Trophoblast cell (in vitro differentiated cells and primary cell): ENCODE measurements at regions not wholly inside any gene's neighbourhood (a gene's known extent, or its start where the extent isn't known, plus 50 kb on each side); places are given as distances from the start of the nearest gene placed in this dataset.
"Not testable (repeated sequence)": the region's sequence is repeated elsewhere in the genome, so short reads cannot be mapped to it uniquely, and the experiment has no call there.

Experiments used
- DNase-seq, 2 donors: peaks; one replicate each; pipeline ENCODE4 v3.0.0-alpha.2; 2016
- H2AFZ ChIP-seq: 2 replicates; pipeline ENCODE4 v1.6.1; 2013; ENCODE audit warnings: low read length, moderate library complexity, mild to moderate bottlenecking; ENCODE audit not compliant: insufficient read depth, poor library complexity
- H2AK5ac ChIP-seq: 2 replicates; pipeline ENCODE4 v1.6.1; 2013; ENCODE audit warnings: mild to moderate bottlenecking, low read length
- H2BK120ac ChIP-seq: 2 replicates; pipeline ENCODE4 v1.6.1; 2013; ENCODE audit warnings: low read length, mild to moderate bottlenecking, moderate library complexity; ENCODE audit not compliant: insufficient read depth, poor library complexity
- H2BK12ac ChIP-seq: 2 replicates; pipeline ENCODE4 v1.6.1; 2013; ENCODE audit warnings: mild to moderate bottlenecking, low read length, moderate library complexity
- H2BK5ac ChIP-seq: 2 replicates; pipeline ENCODE4 v1.6.1; 2013; ENCODE audit warnings: low read length, low read depth, moderate library complexity, mild to moderate bottlenecking; ENCODE audit not compliant: poor library complexity
- H3K14ac ChIP-seq: 2 replicates; pipeline ENCODE4 v1.6.1; 2013; ENCODE audit warnings: mild to moderate bottlenecking, low read length
- H3K18ac ChIP-seq: 2 replicates; pipeline ENCODE4 v1.6.1; 2013; ENCODE audit warnings: mild to moderate bottlenecking, low read length
- H3K23ac ChIP-seq: 2 replicates; pipeline ENCODE4 v1.6.1; 2013; ENCODE audit warnings: low read length
- H3K27ac ChIP-seq: 2 replicates; pipeline ENCODE4 v1.5.1; 2013; ENCODE audit warnings: low read depth, mild to moderate bottlenecking, inconsistent platforms, low read length, moderate library complexity
- H3K27me3 ChIP-seq: 2 replicates; pipeline ENCODE4 v1.6.1; 2013; ENCODE audit warnings: inconsistent platforms, mild to moderate bottlenecking, low read length, moderate library complexity; ENCODE audit not compliant: insufficient read depth
- H3K36me3 ChIP-seq, 2 experiments: 1 replicate in 1 of 2; 2 replicates in 1 of 2; pipeline ENCODE4 v1.6.1; 2013; ENCODE audit warnings: low read length in 2 of 2, mild to moderate bottlenecking in 2 of 2, moderate library complexity in 1 of 2; ENCODE audit not compliant: insufficient read depth in 2 of 2, control insufficient read depth in 1 of 2
- H3K4ac ChIP-seq: 2 replicates; pipeline ENCODE4 v1.6.1; 2013; ENCODE audit warnings: low read depth, mild to moderate bottlenecking, low read length, moderate library complexity
- H3K4me1 ChIP-seq, 2 experiments: 1 replicate in 1 of 2; 2 replicates in 1 of 2; pipeline ENCODE4 v1.6.1; 2013; ENCODE audit warnings: low read length in 2 of 2, mild to moderate bottlenecking in 2 of 2, moderate library complexity in 1 of 2; ENCODE audit not compliant: insufficient read depth in 2 of 2, control insufficient read depth in 1 of 2
- H3K4me2 ChIP-seq: 2 replicates; pipeline ENCODE4 v1.6.1; 2013; ENCODE audit warnings: inconsistent platforms, mild to moderate bottlenecking, low read length, moderate library complexity
- H3K4me3 ChIP-seq: 2 replicates; pipeline ENCODE4 v1.5.1; 2013; ENCODE audit warnings: mild to moderate bottlenecking, low read depth, low read length, inconsistent platforms
- H3K79me1 ChIP-seq: one replicate; pipeline ENCODE4 v1.6.1; 2013; ENCODE audit warnings: low read length
- H3K79me2 ChIP-seq: 2 replicates; pipeline ENCODE4 v1.6.1; 2013; ENCODE audit warnings: low read length, mild to moderate bottlenecking; ENCODE audit not compliant: control insufficient read depth, insufficient read depth, poor library complexity
- H3K9ac ChIP-seq: 2 replicates; pipeline ENCODE4 v1.6.1; 2013; ENCODE audit warnings: mild to moderate bottlenecking, low read length
- H3K9me3 ChIP-seq: 2 replicates; pipeline ENCODE4 v1.6.1; 2013; ENCODE audit warnings: low read depth, mild to moderate bottlenecking, control low read depth, inconsistent platforms, low read length; ENCODE audit not compliant: insufficient read depth
- H4K12ac ChIP-seq: 2 replicates; pipeline ENCODE4 v1.6.1; 2013; ENCODE audit warnings: low read depth, mild to moderate bottlenecking, low read length, moderate library complexity
- H4K8ac ChIP-seq: 2 replicates; pipeline ENCODE4 v1.6.1; 2013; ENCODE audit warnings: low read depth, mild to moderate bottlenecking, low read length, moderate library complexity
- H4K91ac ChIP-seq: one replicate; pipeline ENCODE4 v1.6.1; 2013; ENCODE audit warnings: low read depth, mild to moderate bottlenecking, low read length, moderate library complexity
- WGBS: extraction: QIAGEN DNeasy Blood & Tissue Kit; methylation state at CpG from one replicate; pipeline ENCODE4 v1.1.7; 2013; ENCODE audit warnings: missing lambda C conversion rate; ENCODE audit not compliant: insufficient read length, insufficient coverage; ENCODE audit errors: extremely low coverage; 5-methylcytosine and 5-hydroxymethylcytosine counted together

GRCh38 chr4:87916626-87917025 lies 58.9 kb upstream of the SPP1 start:
- H3K27me3 ChIP-seq, result no peaks in the 10 kb centered on the region
- WGBS, result no CpG with 5 or more reads among the region's 2 CpGs
- peaks cover 6 to 22% of the 10 kb centered on the region in 2 experiments for H3K4me1 ChIP-seq
- no peak overlapping the region for H2BK5ac ChIP-seq
- peaks cover 11% of the 10 kb centered on the region for H3K79me1 ChIP-seq
- no peak overlapping the region for H2BK120ac ChIP-seq
- peak overlapping the region; percentile 17 for H3K27ac ChIP-seq
- no peak overlapping the region for H3K4me3 ChIP-seq
- no peak overlapping the region for H3K4me2 ChIP-seq
- no peaks in the 10 kb centered on the region for H3K79me2 ChIP-seq
- no peak overlapping the region for H3K18ac ChIP-seq
- H4K91ac ChIP-seq, result no peak overlapping the region
- no peaks in the 10 kb centered on the region for H3K36me3 ChIP-seq
- no peak overlapping the region for H3K14ac ChIP-seq
- no peak overlapping the region for H2BK12ac ChIP-seq
- no peak for DNase-seq
- no peaks in the 10 kb centered on the region for H3K9me3 ChIP-seq
- no peak overlapping the region for H3K9ac ChIP-seq
- no peak overlapping the region for H3K4ac ChIP-seq
- no peak overlapping the region for H4K12ac ChIP-seq
- H3K23ac ChIP-seq, result no peak overlapping the region
- no peak overlapping the region for H2AFZ ChIP-seq
- no peak overlapping the region for H2AK5ac ChIP-seq
- no peak overlapping the region for H4K8ac ChIP-seq

- no CpG with 5 or more reads among the region's 5 CpGs for WGBS
- not testable (repeated sequence) for H3K9ac ChIP-seq
These were observed 57.6 kb upstream of the SPP1 start for GRCh38 chr4:87917911-87918310.

GRCh38 chr4:87918314-87919058 lies 57.0 kb upstream of the SPP1 start:
- WGBS, result no CpG with 5 or more reads among the region's 4 CpGs
- Histone ChIP-seq H2BK12ac (peak overlapping the region; percentile 49), H3K23ac (no peak overlapping the region), H3K4me1 (peaks cover 6 to 18% of the 10 kb centered on the region in 2 experiments), H3K4me3 (no peak overlapping the region), H3K4ac (peak overlapping the region; percentile 79), H3K9ac (no peak overlapping the region), H2BK120ac (peak overlapping the region; percentile 80), H2BK5ac (no peak overlapping the region), H4K91ac (peak overlapping the region; percentile 73), H3K4me2 (no peak overlapping the region), H3K79me2 (no peaks in the 10 kb centered on the region), H2AK5ac (peak overlapping the region; percentile 21), H3K18ac (no peak overlapping the region), H3K79me1 (peaks cover 9% of the 10 kb centered on the region), H3K9me3 (no peaks in the 10 kb centered on the region), H3K14ac (peak overlapping the region; percentile 56), H2AFZ (no peak overlapping the region), H4K8ac (no peak overlapping the region), H4K12ac (no peak overlapping the region), H3K36me3 (no peaks in the 10 kb centered on the region), H3K27me3 (no peaks in the 10 kb centered on the region), H3K27ac (peak overlapping the region; percentile 67)
- DNase-seq, result no peak

More at GRCh38 chr4:87917911-87918310, 57.6 kb upstream of the SPP1 start:
- H4K91ac ChIP-seq, H3K36me3 ChIP-seq, H2BK12ac ChIP-seq, H2BK5ac ChIP-seq, H2BK120ac ChIP-seq, H3K18ac ChIP-seq, H3K23ac ChIP-seq, H2AFZ ChIP-seq, H3K4ac ChIP-seq, H3K79me2 ChIP-seq, H4K12ac ChIP-seq, H3K4me3 ChIP-seq, H3K27me3 ChIP-seq, DNase-seq, H4K8ac ChIP-seq, H3K9me3 ChIP-seq, H3K14ac ChIP-seq, H3K27ac ChIP-seq, H2AK5ac ChIP-seq, H3K4me2 ChIP-seq: not testable (repeated sequence)
- Histone ChIP-seq H3K79me1 (peaks cover 11% of the 10 kb centered on the region), H3K4me1 (peaks cover 6 to 20% of the 10 kb centered on the region in 2 experiments)

- not testable (repeated sequence) for H3K79me2 ChIP-seq, H4K12ac ChIP-seq, H4K8ac ChIP-seq, H3K27me3 ChIP-seq, H3K9ac ChIP-seq, H3K4ac ChIP-seq, H3K4me3 ChIP-seq, H2BK120ac ChIP-seq, H2BK12ac ChIP-seq, H3K4me2 ChIP-seq, H3K9me3 ChIP-seq, H3K14ac ChIP-seq, H2AFZ ChIP-seq, H3K36me3 ChIP-seq, H3K23ac ChIP-seq, H2BK5ac ChIP-seq, H2AK5ac ChIP-seq, H3K18ac ChIP-seq, DNase-seq, H3K79me1 ChIP-seq
- H4K91ac ChIP-seq, result peak overlapping the region; percentile 73
- H3K4me1 ChIP-seq, result peaks cover 6 to 18% of the 10 kb centered on the region in 2 experiments
- no CpG with 5 or more reads among the region's 1 CpG for WGBS
- H3K27ac ChIP-seq, result peak overlapping the region; percentile 67
These were observed 56.2 kb upstream of the SPP1 start for GRCh38 chr4:87919304-87919703.
